SK-N-SH treated with all-trans-retinoic acid at 6 μM for 48 hours (cell line): ENCODE measurements at regions not wholly inside any gene's neighbourhood (a gene's known extent, or its start where the extent isn't known, plus 50 kb on each side); places are given as distances from the start of the nearest gene placed in this dataset.

Experiments used
- ATAC-seq: fragments of 200-7000 bp; cut with Tn5 transposase; 3 replicates; pipeline ENCODE4 v1.9.1; 2020; ENCODE audit warnings: mild to moderate bottlenecking, moderate library complexity
- ARNTL ChIP-seq: fragments of 450-650 bp; formaldehyde crosslinking; IDR thresholded peaks from 2 replicates; pipeline ENCODE4 v1.5.0; 2020; ENCODE audit warnings: low read depth, mild to moderate bottlenecking, moderate library complexity, borderline replicate concordance
- BACH2 ChIP-seq: fragments of 250-450 bp; sonication (Bioruptor Pico); IDR thresholded peaks from 2 replicates; pipeline ENCODE4 v1.9.0; 2021; ENCODE audit warnings: mild to moderate bottlenecking, borderline replicate concordance
- CSDC2 ChIP-seq: fragments of 250-450 bp; sonication (Bioruptor Pico); IDR thresholded peaks from 2 replicates; pipeline ENCODE4 v1.5.0; 2020; ENCODE audit warnings: mild to moderate bottlenecking, moderate library complexity
- ESRRG ChIP-seq: fragments of 250-450 bp; sonication (Bioruptor Pico); IDR thresholded peaks from 2 replicates; pipeline ENCODE4 v1.6.1; 2021; ENCODE audit warnings: mild to moderate bottlenecking
- GLIS3 ChIP-seq: fragments of 250-450 bp; sonication (Bioruptor Pico); IDR thresholded peaks from 2 replicates; pipeline ENCODE4 v1.5.0; 2020; ENCODE audit warnings: mild to moderate bottlenecking, moderate library complexity
- ISL1 ChIP-seq: fragments of 250-450 bp; sonication (Bioruptor Pico); IDR thresholded peaks from 2 replicates; pipeline ENCODE4 v2.1.2; 2022; ENCODE audit warnings: mild to moderate bottlenecking, moderate library complexity
- OSR1 ChIP-seq: fragments of 250-450 bp; sonication (Bioruptor Pico); IDR thresholded peaks from 2 replicates; pipeline ENCODE4 v1.8.0; 2022; ENCODE audit warnings: moderate library complexity, mild to moderate bottlenecking, inconsistent platforms
- PPARA ChIP-seq: fragments of 250-450 bp; sonication (Bioruptor Pico); IDR thresholded peaks from 2 replicates; pipeline ENCODE4 v1.5.0; 2020; ENCODE audit warnings: mild to moderate bottlenecking, borderline replicate concordance
- RARB ChIP-seq: fragments of 250-450 bp; sonication (Bioruptor Pico); IDR thresholded peaks from 2 replicates; pipeline ENCODE4 v1.8.0; 2021; ENCODE audit warnings: mild to moderate bottlenecking, moderate library complexity
- SNAI2 ChIP-seq: fragments of 250-450 bp; sonication (Bioruptor Pico); IDR thresholded peaks from 2 replicates; pipeline ENCODE4 v1.5.0; 2020; ENCODE audit warnings: mild to moderate bottlenecking, moderate library complexity
- TCF4 ChIP-seq: fragments of 250-450 bp; sonication (Bioruptor Pico); IDR thresholded peaks from 2 replicates; pipeline ENCODE4 v1.8.0; 2021; ENCODE audit warnings: mild to moderate bottlenecking, moderate library complexity, borderline replicate concordance
- TOX ChIP-seq: fragments of 250-450 bp; sonication (Bioruptor Pico); IDR thresholded peaks from 2 replicates; pipeline ENCODE4 v1.8.0; 2021; ENCODE audit warnings: mild to moderate bottlenecking, moderate library complexity, borderline replicate concordance
- ZC3H10 ChIP-seq: fragments of 250-450 bp; sonication (Bioruptor Pico); IDR thresholded peaks from 2 replicates; pipeline ENCODE4 v1.5.1; 2021; ENCODE audit warnings: mild to moderate bottlenecking, moderate library complexity
- ZFP3 ChIP-seq: fragments of 250-450 bp; sonication (Bioruptor Pico); IDR thresholded peaks from 2 replicates; pipeline ENCODE4 v1.5.0; 2020; ENCODE audit warnings: mild to moderate bottlenecking, moderate library complexity
- ZFP30 ChIP-seq: fragments of 450-650 bp; formaldehyde crosslinking; IDR thresholded peaks from 2 replicates; pipeline ENCODE4 v1.5.0; 2022; ENCODE audit warnings: mild to moderate bottlenecking, moderate library complexity
- ZNF565 ChIP-seq: fragments of 450-650 bp; formaldehyde crosslinking; conservative IDR thresholded peaks from 2 replicates; pipeline ENCODE4 v1.5.0; 2020; ENCODE audit warnings: low read depth, mild to moderate bottlenecking, moderate library complexity
- ZNF8 ChIP-seq: fragments of 450-650 bp; formaldehyde crosslinking; IDR thresholded peaks from 2 replicates; pipeline ENCODE4 v1.5.0; 2020; ENCODE audit warnings: mild to moderate bottlenecking, moderate library complexity
- TF ChIP-seq, protein P1 (sequence below): fragments of 250-450 bp; sonication (Bioruptor Pico); IDR thresholded peaks from 2 replicates; pipeline ENCODE4 v1.8.0; 2021; ENCODE audit warnings: low read depth, mild to moderate bottlenecking, moderate library complexity, borderline replicate concordance
- TF ChIP-seq, protein P2 (sequence below): fragments of 250-450 bp; sonication (Bioruptor Pico); IDR thresholded peaks from 2 replicates; pipeline ENCODE4 v1.8.0; 2020; ENCODE audit warnings: mild to moderate bottlenecking, moderate library complexity, borderline replicate concordance
- TF ChIP-seq, protein P3 (sequence below): fragments of 250-450 bp; sonication (Bioruptor Pico); IDR thresholded peaks from 2 replicates; pipeline ENCODE4 v1.5.1; 2020; ENCODE audit warnings: low read depth, mild to moderate bottlenecking, moderate library complexity
- TF ChIP-seq, protein P4 (sequence below): fragments of 250-450 bp; sonication (Bioruptor Pico); IDR thresholded peaks from 2 replicates; pipeline ENCODE4 v1.5.1; 2021; ENCODE audit warnings: mild to moderate bottlenecking, moderate library complexity
- TF ChIP-seq, protein P5 (sequence below): fragments of 250-450 bp; sonication (Bioruptor Pico); IDR thresholded peaks from 2 replicates; pipeline ENCODE4 v1.5.0; 2020; ENCODE audit warnings: mild to moderate bottlenecking, moderate library complexity

DNA sequence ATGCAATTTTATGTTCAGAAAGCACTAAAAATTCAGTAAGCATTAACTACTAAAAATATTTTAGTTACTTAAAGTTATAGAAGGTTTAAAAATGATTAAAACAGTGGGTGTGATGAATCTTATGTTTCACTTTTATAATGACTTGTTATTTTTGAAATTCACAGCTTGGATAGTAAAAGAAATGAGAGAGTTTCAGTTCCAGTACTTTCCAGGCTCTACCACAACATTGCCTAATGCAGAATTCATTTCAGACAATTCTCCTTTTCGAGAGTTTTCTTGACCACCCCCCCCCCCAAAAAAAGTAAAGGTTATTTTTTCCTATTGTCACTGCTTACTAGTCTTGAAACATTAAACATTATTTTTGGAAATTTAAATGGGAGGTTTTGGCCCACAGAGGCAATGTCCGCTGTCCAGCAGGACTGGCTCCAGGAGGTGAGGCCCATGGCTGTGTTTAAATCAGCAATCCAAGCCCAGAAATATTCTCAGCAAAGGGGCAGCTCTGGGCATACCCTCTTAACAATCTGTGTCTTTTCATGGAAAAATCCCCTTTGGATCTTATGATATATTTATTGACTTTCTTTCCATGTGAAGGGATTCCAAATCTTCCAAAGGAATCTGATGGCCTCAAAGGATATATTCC lies 519.9 kb downstream of the MAFB start:
- ATAC-seq: no peak
- TF ChIP-seq ZFP3 (CRISPR knock-in tag) (no peak), TOX (CRISPR knock-in tag) (no peak), ARNTL (no peak), GLIS3 (CRISPR knock-in tag) (no peak), TCF4 (CRISPR knock-in tag) (no peak), BACH2 (CRISPR knock-in tag) (no peak), ZFP30 (CRISPR knock-in tag) (no peak), ZNF565 (CRISPR knock-in tag) (no peak), ZNF8 (CRISPR knock-in tag) (no peak)
- TF ChIP-seq, protein P1, sequence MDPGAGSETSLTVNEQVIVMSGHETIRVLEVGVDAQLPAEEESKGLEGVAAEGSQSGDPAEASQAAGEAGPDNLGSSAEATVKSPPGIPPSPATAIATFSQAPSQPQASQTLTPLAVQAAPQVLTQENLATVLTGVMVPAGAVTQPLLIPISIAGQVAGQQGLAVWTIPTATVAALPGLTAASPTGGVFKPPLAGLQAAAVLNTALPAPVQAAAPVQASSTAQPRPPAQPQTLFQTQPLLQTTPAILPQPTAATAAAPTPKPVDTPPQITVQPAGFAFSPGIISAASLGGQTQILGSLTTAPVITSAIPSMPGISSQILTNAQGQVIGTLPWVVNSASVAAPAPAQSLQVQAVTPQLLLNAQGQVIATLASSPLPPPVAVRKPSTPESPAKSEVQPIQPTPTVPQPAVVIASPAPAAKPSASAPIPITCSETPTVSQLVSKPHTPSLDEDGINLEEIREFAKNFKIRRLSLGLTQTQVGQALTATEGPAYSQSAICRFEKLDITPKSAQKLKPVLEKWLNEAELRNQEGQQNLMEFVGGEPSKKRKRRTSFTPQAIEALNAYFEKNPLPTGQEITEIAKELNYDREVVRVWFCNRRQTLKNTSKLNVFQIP (CRISPR knock-in tag): no peak
- TF ChIP-seq, protein P2, sequence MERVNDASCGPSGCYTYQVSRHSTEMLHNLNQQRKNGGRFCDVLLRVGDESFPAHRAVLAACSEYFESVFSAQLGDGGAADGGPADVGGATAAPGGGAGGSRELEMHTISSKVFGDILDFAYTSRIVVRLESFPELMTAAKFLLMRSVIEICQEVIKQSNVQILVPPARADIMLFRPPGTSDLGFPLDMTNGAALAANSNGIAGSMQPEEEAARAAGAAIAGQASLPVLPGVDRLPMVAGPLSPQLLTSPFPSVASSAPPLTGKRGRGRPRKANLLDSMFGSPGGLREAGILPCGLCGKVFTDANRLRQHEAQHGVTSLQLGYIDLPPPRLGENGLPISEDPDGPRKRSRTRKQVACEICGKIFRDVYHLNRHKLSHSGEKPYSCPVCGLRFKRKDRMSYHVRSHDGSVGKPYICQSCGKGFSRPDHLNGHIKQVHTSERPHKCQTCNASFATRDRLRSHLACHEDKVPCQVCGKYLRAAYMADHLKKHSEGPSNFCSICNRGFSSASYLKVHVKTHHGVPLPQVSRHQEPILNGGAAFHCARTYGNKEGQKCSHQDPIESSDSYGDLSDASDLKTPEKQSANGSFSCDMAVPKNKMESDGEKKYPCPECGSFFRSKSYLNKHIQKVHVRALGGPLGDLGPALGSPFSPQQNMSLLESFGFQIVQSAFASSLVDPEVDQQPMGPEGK: no peak

DNA sequence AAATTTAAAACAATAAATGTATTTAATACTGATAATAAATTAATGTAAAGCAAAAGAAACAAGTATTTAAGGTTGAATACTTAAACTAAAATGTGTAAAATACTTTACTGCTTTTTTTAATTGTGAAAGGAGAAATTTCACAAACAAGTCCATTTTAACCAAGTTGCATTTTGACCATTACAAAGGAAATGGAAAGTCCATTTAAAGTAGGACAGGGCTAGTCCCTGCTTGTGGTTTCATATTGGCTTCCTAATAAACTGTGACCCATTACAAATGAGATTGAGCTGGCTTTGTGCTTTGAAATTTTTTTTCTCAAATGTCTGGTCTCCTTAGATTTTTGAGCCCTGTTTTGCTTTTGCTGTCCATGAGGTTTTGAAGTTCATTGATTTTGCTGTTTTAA lies 527.6 kb downstream of the MAFB start:
- no peak for ATAC-seq
- TF ChIP-seq, protein P3, sequence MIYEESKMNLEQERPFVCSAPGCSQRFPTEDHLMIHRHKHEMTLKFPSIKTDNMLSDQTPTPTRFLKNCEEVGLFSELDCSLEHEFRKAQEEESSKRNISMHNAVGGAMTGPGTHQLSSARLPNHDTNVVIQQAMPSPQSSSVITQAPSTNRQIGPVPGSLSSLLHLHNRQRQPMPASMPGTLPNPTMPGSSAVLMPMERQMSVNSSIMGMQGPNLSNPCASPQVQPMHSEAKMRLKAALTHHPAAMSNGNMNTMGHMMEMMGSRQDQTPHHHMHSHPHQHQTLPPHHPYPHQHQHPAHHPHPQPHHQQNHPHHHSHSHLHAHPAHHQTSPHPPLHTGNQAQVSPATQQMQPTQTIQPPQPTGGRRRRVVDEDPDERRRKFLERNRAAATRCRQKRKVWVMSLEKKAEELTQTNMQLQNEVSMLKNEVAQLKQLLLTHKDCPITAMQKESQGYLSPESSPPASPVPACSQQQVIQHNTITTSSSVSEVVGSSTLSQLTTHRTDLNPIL (CRISPR knock-in tag): no peak
- TF ChIP-seq ZNF565 (CRISPR knock-in tag) (no peak), GLIS3 (CRISPR knock-in tag) (no peak), ZFP3 (CRISPR knock-in tag) (no peak), PPARA (no peak), ZNF8 (CRISPR knock-in tag) (no peak), TOX (CRISPR knock-in tag) (no peak), ZC3H10 (CRISPR knock-in tag) (no peak), TCF4 (CRISPR knock-in tag) (no peak), CSDC2 (CRISPR knock-in tag) (no peak), ZFP30 (CRISPR knock-in tag) (no peak), ISL1 (CRISPR knock-in tag) (no peak), ARNTL (no peak), RARB (CRISPR knock-in tag) (no peak), OSR1 (CRISPR knock-in tag) (no peak), SNAI2 (CRISPR knock-in tag) (no peak), ESRRG (CRISPR knock-in tag) (no peak)
- TF ChIP-seq, protein P2: no peak
- TF ChIP-seq, protein P4, sequence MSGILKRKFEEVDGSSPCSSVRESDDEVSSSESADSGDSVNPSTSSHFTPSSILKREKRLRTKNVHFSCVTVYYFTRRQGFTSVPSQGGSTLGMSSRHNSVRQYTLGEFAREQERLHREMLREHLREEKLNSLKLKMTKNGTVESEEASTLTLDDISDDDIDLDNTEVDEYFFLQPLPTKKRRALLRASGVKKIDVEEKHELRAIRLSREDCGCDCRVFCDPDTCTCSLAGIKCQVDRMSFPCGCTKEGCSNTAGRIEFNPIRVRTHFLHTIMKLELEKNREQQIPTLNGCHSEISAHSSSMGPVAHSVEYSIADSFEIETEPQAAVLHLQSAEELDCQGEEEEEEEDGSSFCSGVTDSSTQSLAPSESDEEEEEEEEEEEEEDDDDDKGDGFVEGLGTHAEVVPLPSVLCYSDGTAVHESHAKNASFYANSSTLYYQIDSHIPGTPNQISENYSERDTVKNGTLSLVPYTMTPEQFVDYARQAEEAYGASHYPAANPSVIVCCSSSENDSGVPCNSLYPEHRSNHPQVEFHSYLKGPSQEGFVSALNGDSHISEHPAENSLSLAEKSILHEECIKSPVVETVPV (CRISPR knock-in tag): no peak
- TF ChIP-seq, protein P5, sequence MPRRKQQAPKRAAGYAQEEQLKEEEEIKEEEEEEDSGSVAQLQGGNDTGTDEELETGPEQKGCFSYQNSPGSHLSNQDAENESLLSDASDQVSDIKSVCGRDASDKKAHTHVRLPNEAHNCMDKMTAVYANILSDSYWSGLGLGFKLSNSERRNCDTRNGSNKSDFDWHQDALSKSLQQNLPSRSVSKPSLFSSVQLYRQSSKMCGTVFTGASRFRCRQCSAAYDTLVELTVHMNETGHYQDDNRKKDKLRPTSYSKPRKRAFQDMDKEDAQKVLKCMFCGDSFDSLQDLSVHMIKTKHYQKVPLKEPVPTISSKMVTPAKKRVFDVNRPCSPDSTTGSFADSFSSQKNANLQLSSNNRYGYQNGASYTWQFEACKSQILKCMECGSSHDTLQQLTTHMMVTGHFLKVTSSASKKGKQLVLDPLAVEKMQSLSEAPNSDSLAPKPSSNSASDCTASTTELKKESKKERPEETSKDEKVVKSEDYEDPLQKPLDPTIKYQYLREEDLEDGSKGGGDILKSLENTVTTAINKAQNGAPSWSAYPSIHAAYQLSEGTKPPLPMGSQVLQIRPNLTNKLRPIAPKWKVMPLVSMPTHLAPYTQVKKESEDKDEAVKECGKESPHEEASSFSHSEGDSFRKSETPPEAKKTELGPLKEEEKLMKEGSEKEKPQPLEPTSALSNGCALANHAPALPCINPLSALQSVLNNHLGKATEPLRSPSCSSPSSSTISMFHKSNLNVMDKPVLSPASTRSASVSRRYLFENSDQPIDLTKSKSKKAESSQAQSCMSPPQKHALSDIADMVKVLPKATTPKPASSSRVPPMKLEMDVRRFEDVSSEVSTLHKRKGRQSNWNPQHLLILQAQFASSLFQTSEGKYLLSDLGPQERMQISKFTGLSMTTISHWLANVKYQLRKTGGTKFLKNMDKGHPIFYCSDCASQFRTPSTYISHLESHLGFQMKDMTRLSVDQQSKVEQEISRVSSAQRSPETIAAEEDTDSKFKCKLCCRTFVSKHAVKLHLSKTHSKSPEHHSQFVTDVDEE (CRISPR knock-in tag): no peak
